Transverse colon (tissue), 4 donors: ENCODE measurements at regions not wholly inside any gene's neighbourhood (a gene's known extent, or its start where the extent isn't known, plus 50 kb on each side); places are given as distances from the start of the nearest gene placed in this dataset.

Experiments used
- EP300 ChIP-seq: sonication (generic); formaldehyde crosslinking; IDR thresholded peaks from one replicate; pipeline ENCODE4 v1.6.1; 2017; ENCODE audit warnings: antibody characterized with exemption, low read depth
- POLR2A ChIP-seq: fragments of 450-650 bp; IDR thresholded peaks from one replicate; pipeline ENCODE4 v1.6.1; 2016; ENCODE audit warnings: antibody characterized with exemption, mild to moderate bottlenecking, moderate library complexity
- POLR2AphosphoS5 ChIP-seq, 3 donors: sonication (generic); formaldehyde crosslinking; IDR thresholded peaks; one replicate each; pipeline ENCODE4 v1.6.1; 2016; ENCODE audit warnings: antibody characterized with exemption in 3 of 3
- TF ChIP-seq, protein P1 (sequence below), 5 experiments: fragments of 200-600 bp in 3 of 5; fragments of 450-650 bp in 2 of 5; sonication (generic) in 3 of 5; IDR thresholded peaks; 1 replicate in 2 of 5; 2 replicates in 3 of 5; pipeline ENCODE4 v1.5.1; 2016 to 2017; ENCODE audit warnings: antibody characterized with exemption in 5 of 5, inconsistent platforms in 3 of 5, mild to moderate bottlenecking in 2 of 5, moderate library complexity in 1 of 5

DNA sequence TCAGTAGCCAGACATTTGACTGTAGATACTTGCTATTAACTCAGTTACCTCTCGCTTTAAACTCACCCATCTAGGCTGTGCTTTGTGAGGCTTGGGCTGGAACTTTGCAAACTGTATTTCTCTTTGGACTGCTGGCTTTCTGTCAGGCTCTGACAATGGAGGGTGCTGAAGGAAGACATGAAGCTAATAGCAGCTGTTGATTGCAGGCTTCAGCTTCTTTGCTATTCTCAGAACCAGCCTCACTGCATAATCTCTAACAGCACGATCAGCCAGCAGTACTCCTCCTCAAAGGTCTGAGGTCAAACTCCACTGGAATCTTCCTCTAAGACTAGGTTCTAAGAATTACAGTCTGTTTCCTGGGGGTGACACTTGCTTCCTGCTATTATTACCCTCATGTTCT, 295.6 kb downstream of the ZBBX start:
- TF ChIP-seq, protein P1, sequence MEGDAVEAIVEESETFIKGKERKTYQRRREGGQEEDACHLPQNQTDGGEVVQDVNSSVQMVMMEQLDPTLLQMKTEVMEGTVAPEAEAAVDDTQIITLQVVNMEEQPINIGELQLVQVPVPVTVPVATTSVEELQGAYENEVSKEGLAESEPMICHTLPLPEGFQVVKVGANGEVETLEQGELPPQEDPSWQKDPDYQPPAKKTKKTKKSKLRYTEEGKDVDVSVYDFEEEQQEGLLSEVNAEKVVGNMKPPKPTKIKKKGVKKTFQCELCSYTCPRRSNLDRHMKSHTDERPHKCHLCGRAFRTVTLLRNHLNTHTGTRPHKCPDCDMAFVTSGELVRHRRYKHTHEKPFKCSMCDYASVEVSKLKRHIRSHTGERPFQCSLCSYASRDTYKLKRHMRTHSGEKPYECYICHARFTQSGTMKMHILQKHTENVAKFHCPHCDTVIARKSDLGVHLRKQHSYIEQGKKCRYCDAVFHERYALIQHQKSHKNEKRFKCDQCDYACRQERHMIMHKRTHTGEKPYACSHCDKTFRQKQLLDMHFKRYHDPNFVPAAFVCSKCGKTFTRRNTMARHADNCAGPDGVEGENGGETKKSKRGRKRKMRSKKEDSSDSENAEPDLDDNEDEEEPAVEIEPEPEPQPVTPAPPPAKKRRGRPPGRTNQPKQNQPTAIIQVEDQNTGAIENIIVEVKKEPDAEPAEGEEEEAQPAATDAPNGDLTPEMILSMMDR (IDR thresholded peaks at IDR 0.05) = no peak
- TF ChIP-seq EP300 (no peak), POLR2A (no peak), POLR2AphosphoS5 (IDR thresholded peaks at IDR 0.05) (no peak)
